ENCODE measurements at regions not wholly inside any gene's neighbourhood (a gene's known extent, or its start where the extent isn't known, plus 50 kb on each side); places are given as distances from the start of the nearest gene placed in this dataset.

GRCh38 chr14:43872752-43873655, 634.1 kb downstream of the FSCB start:
- no peak for FAIRE-seq

GRCh38 chr14:43872222-43872621, 634.9 kb downstream of the FSCB start:
- Histone ChIP-seq H3K9me3 (ENCODE audit: control insufficient read depth in 2 of 3, insufficient read depth in 1 of 3, low read length in 3 of 3) (no peaks in the 10 kb centered on the region), H3K4me1 (ENCODE audit: control insufficient read depth in 2 of 3, insufficient read depth in 2 of 3, low read depth in 1 of 3, low read length in 3 of 3) (no peaks in the 10 kb centered on the region), H3K27ac (ENCODE audit: low read depth in 2 of 2, low read length in 2 of 2) (no peak overlapping the region), H3K36me3 (ENCODE audit: control insufficient read depth in 2 of 3, insufficient read depth in 3 of 3, low read length in 3 of 3) (no peaks in the 10 kb centered on the region), H3K9ac (ENCODE audit: low read length in 3 of 3) (no peak overlapping the region), H3K4me3 (ENCODE audit: low read length in 3 of 3) (no peak overlapping the region), H3K27me3 (ENCODE audit: control insufficient read depth, insufficient read depth, low read length) (no peaks in the 10 kb centered on the region)
- intact Hi-C loops (cut with DNase I), result no loop called here
- FAIRE-seq (no peak), DNase-seq (no peak)
- no peak for TF ChIP-seq CTCF (IDR thresholded peaks at IDR 0.05; ENCODE audit: borderline replicate concordance, extremely low read depth, insufficient read depth)

More at GRCh38 chr14:43872752-43873655, 634.1 kb downstream of the FSCB start:
- Histone ChIP-seq H3K9me3 (ENCODE audit: control insufficient read depth in 2 of 3, insufficient read depth in 1 of 3, low read length in 3 of 3) (no peaks in the 10 kb centered on the region), H3K36me3 (ENCODE audit: control insufficient read depth in 2 of 3, insufficient read depth in 3 of 3, low read length in 3 of 3) (no peaks in the 10 kb centered on the region), H3K4me1 (ENCODE audit: control insufficient read depth in 2 of 3, insufficient read depth in 2 of 3, low read depth in 1 of 3, low read length in 3 of 3) (no peaks in the 10 kb centered on the region), H3K4me3 (ENCODE audit: low read length in 3 of 3) (no peak overlapping the region), H3K27me3 (ENCODE audit: control insufficient read depth, insufficient read depth, low read length) (no peaks in the 10 kb centered on the region), H3K27ac (ENCODE audit: low read depth in 2 of 2, low read length in 2 of 2) (no peak overlapping the region), H3K9ac (ENCODE audit: low read length in 3 of 3) (no peak overlapping the region)
- intact Hi-C loops (cut with DNase I), result no loop called here
- DNase-seq, result no peak
- no peak for TF ChIP-seq CTCF (IDR thresholded peaks at IDR 0.05; ENCODE audit: borderline replicate concordance, extremely low read depth, insufficient read depth)

GRCh38 chr14:43858981-43859380, 648.1 kb downstream of the FSCB start:
- H3K9me3 ChIP-seq (ENCODE audit: control insufficient read depth in 2 of 3, insufficient read depth in 1 of 3, low read length in 3 of 3), result no peaks in the 10 kb centered on the region
- no peak overlapping the region for H3K9ac ChIP-seq (ENCODE audit: low read length in 3 of 3)
- intact Hi-C loops (cut with DNase I), result no loop called here
- no peaks in the 10 kb centered on the region for H3K27me3 ChIP-seq (ENCODE audit: control insufficient read depth, insufficient read depth, low read length)
- TF ChIP-seq CTCF (IDR thresholded peaks at IDR 0.05; ENCODE audit: borderline replicate concordance, extremely low read depth, insufficient read depth), result no peak
- no peaks in the 10 kb centered on the region for H3K36me3 ChIP-seq (ENCODE audit: control insufficient read depth in 2 of 3, insufficient read depth in 3 of 3, low read length in 3 of 3)
- H3K27ac ChIP-seq (ENCODE audit: low read depth in 2 of 2, low read length in 2 of 2), result no peak overlapping the region
- FAIRE-seq (no peak), DNase-seq (no peak)
- H3K4me3 ChIP-seq (ENCODE audit: low read length in 3 of 3), result no peak overlapping the region
- no peaks in the 10 kb centered on the region for H3K4me1 ChIP-seq (ENCODE audit: control insufficient read depth in 2 of 3, insufficient read depth in 2 of 3, low read depth in 1 of 3, low read length in 3 of 3)

All from kidney (tissue), 13 donors.